ENCODE measurements at regions not wholly inside any gene's neighbourhood (a gene's known extent, or its start where the extent isn't known, plus 50 kb on each side); places are given as distances from the start of the nearest gene placed in this dataset.

- no peak for TF ChIP-seq CTCF (IDR thresholded peaks at IDR 0.05; ENCODE audit: low read depth, low read length, missing control alignments)
- DNase-seq (ENCODE audit: low read depth): no peak
- no peak overlapping the region for H3K4me3 ChIP-seq (ENCODE audit: low read depth, low read length)
Measured at GRCh38 chr4:79625361-79625760, 217.3 kb upstream of the GK2 start.

GRCh38 chr4:79623021-79623870 lies 215.2 kb upstream of the GK2 start:
- no peak for TF ChIP-seq CTCF (IDR thresholded peaks at IDR 0.05; ENCODE audit: low read depth, low read length, missing control alignments)
- no peak for DNase-seq (ENCODE audit: low read depth)
- H3K4me3 ChIP-seq (ENCODE audit: low read depth, low read length): no peak overlapping the region

GRCh38 chr4:79621061-79621460 lies 213.0 kb upstream of the GK2 start:
- DNase-seq (ENCODE audit: low read depth): no peak
- TF ChIP-seq CTCF (IDR thresholded peaks at IDR 0.05; ENCODE audit: low read depth, low read length, missing control alignments): no peak
- no peak overlapping the region for H3K4me3 ChIP-seq (ENCODE audit: low read depth, low read length)

GRCh38 chr4:79620617-79621016 lies 212.6 kb upstream of the GK2 start:
- no peak for TF ChIP-seq CTCF (IDR thresholded peaks at IDR 0.05; ENCODE audit: low read depth, low read length, missing control alignments)
- DNase-seq (ENCODE audit: low read depth): no peak
- H3K4me3 ChIP-seq (ENCODE audit: low read depth, low read length): no peak overlapping the region

GRCh38 chr4:79613269-79613935 lies 205.4 kb upstream of the GK2 start:
- no peak for TF ChIP-seq CTCF (IDR thresholded peaks at IDR 0.05; ENCODE audit: low read depth, low read length, missing control alignments)
- H3K4me3 ChIP-seq (ENCODE audit: low read depth, low read length): no peak overlapping the region

GRCh38 chr4:79611026-79611425 lies 203.0 kb upstream of the GK2 start:
- DNase-seq (ENCODE audit: low read depth): no peak

More at GRCh38 chr4:79613269-79613935, 205.4 kb upstream of the GK2 start:
- DNase-seq (ENCODE audit: low read depth): no peak

More at GRCh38 chr4:79611026-79611425, 203.0 kb upstream of the GK2 start:
- no peak for TF ChIP-seq CTCF (IDR thresholded peaks at IDR 0.05; ENCODE audit: low read depth, low read length, missing control alignments)
- H3K4me3 ChIP-seq (ENCODE audit: low read depth, low read length): no peak overlapping the region

Data from GM12864 (cell line).